ENCODE measurements at regions not wholly inside any gene's neighbourhood (a gene's known extent, or its start where the extent isn't known, plus 50 kb on each side); places are given as distances from the start of the nearest gene placed in this dataset.
"Not testable (repeated sequence)": the region's sequence is repeated elsewhere in the genome, so short reads cannot be mapped to it uniquely, and the experiment has no call there.

- no peak for DNase-seq
Measured at GRCh38 chr14:71437870-71438269, 494.4 kb upstream of the RGS6 start.

DNA sequence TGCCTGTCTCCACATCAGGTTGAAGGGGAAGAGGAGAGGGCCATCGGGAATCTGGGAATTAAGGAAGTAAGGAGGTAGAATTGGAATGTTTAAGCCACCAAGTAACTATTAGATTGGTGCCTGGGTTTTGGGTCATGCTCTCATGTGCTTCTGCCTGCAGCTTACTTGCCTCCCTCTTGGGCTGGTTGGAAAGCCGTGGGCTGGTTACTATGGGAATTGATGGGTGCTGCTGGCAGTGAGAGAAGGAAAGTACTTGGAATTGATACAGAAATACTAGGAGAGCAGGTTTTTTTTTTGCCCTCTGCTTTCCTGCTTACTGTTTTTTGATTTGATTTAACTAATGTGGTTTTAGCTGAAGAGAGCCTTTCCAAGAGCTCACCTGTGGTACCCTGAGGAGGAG is 493.5 kb upstream of the RGS6 start:
- no peak for DNase-seq

DNA sequence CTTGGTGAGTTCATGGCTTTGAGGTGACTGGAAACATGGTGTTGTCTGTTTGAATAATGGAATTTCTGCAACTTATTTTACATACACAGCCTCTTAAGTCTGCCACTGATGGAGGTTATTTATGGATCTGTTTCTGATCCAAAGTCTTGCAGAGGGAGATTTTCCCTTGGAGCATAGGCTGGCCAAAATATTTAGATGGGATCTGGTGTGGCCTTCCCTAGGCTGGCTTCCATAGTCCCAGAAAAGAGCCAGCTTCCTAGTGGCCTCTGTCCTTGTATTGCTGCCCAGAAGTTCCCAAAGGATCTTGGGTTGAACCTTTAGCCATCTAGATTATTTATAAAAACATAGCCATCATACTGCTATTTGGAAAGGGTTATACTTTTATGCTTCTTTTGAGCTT is 491.1 kb upstream of the RGS6 start:
- DNase-seq, result no peak

DNA sequence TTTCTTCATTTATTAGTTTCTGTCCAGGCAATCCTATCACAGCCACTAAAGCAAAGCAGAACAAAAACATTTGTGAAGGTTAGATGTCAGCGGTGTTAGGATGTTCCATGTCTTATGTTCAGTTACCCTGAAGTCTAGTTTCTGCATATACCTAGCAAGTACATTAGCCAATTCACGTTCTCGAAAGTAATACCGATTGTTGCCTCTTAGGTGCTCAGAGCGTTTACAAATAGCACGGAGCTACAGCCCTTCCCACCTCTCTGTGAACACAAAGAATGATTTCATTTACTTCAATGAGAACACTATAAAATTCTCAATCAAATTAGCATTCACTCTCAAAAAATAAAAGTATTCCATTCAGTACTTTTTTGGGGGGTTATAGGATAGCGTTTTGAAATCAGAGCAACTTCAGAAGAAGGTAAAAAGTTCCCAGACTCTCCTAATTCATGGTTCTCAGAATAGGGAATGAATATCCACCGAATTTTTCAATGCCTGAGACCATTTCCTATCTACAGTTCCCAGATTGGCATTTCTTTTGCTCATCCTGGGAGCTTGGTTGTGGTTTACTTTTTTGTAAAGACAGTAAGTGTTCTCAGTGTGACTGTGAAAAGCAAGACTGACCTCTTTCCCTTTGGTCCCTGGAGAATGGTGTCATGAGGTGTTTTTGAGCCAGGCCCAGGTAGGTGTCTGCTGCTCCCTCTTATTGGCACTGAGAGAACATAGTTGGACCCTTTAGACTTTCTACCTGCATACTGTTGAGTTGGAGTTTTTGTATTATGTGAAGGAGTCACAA is 488.0 kb upstream of the RGS6 start:
- no peak for DNase-seq

- DNase-seq, result no peak
Measured at GRCh38 chr14:71448431-71449315, 483.6 kb upstream of the RGS6 start.

- DNase-seq, result no peak
Measured at GRCh38 chr14:71449316-71450055, 482.7 kb upstream of the RGS6 start.

DNA sequence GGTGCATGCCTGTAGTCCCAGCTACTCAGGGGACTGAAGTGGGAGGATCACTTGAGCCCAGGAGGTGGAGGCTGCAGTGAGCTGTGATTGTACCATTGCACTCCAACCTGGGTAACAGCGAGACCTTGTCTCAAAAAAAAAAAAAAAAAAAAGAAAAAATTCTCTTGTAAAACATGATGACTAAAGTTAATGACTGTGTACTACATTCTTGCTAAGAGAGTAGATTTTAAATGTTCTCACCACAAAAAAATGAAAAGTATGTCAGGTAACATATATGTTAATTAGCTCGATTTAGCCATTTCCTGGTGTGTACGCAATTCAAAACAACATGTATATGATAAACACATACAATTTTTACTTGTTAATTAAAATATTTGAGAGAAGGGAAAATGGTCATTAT is 480.7 kb upstream of the RGS6 start:
- no peak for DNase-seq

DNA sequence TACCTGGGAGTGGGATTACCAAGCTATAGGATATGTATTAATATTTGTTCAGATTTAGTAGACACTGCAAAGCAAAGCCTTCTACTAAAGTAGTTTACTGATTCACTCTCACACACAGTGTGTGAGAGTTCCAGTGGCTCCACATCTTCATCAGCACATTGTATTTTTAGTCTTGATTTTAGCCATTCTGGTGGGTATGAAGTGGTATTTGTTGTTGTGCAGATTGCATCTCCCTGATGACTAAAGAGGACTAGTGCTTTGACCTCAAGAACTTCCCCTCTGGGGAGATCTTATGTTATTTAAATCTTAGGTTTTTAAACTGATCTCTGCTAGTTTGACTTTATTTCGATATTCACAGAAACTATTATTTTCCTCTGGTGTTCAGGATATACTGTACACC is 479.7 kb upstream of the RGS6 start:
- DNase-seq, result no peak

- no peak for DNase-seq
Measured at GRCh38 chr14:71452987-71453386, 479.2 kb upstream of the RGS6 start.

DNA sequence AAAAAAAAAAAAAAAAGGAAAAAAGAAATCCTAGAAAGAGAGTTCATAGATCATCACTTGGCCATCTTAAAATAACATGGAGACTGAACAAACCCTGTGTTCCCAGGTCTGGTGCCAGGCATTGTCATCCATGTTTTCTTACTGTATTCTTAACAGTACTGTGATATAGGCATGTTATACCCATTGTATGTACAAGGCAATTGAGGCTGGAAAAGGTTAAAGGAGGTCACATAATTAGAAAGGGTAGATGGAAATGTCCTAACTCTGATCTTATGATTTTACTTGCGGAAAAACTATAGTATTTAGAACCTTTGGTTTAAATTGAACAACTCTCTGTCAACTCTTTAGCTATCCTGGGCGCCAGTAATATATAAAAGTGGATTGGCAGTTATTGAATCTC is 478.2 kb upstream of the RGS6 start:
- DNase-seq, result no peak

- no peak for DNase-seq
Measured at GRCh38 chr14:71454513-71455332, 477.5 kb upstream of the RGS6 start.

DNA sequence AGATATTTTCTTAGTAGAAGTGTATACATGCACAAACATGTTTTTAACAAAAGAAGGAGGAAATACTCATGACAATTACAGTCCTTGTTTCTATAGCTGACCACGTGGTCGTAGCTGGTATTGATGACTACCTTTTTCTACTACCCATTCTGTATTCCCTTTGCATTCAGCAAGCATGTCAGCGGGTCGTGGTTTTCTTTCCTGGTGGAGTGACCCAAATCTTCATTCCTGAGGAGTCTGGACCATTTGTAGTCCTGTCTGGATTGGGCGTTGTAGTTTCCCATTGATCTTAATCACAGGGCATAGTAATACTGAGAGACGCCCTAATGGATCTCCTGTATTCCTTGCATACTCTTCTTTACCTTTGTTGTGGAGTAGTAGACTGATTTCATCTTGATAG is 472.1 kb upstream of the RGS6 start:
- no peak for DNase-seq

GRCh38 chr14:71461617-71462016 is 470.6 kb upstream of the RGS6 start:
- not testable (repeated sequence) for DNase-seq

DNA sequence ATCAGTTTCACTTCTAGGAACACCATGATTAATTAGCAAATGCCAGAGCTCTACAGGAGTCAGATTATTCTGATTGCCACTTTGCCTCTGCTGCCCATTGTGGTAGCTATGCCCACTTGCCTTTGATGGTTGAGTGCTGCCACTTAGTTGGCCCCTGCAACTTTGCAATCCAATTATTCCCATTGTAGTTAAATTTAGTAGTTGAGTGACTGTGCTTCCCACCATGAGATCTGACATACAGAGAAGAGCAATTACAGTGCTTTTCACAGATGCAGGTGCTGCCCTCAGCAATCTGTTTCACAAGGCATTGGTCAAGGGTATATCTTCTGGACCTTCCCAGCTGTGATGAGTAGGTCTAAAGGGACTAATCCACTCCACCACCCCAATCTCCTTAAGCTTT is 468.4 kb upstream of the RGS6 start:
- no peak for DNase-seq

- DNase-seq, result no peak
Measured at GRCh38 chr14:71464840-71465239, 467.4 kb upstream of the RGS6 start.

DNA sequence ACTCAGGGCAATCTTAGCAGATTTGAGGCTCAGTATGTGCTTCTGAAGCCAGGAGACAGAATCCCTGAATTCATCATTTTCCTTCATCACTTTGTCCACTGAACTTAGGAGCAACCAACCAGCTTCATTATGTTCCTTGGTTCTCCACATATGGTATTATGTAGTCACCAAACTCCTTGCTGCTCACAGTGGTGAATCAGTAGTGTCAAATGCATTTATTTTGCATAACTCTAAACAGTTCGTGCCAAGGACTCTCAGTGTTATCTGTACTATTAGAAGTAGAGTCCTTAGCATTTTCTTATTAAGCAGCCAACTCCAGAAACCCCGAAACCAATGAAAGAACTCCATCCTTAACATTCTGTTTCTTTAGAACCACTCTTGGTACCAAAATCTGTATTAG is 466.9 kb upstream of the RGS6 start:
- DNase-seq, result no peak

DNA sequence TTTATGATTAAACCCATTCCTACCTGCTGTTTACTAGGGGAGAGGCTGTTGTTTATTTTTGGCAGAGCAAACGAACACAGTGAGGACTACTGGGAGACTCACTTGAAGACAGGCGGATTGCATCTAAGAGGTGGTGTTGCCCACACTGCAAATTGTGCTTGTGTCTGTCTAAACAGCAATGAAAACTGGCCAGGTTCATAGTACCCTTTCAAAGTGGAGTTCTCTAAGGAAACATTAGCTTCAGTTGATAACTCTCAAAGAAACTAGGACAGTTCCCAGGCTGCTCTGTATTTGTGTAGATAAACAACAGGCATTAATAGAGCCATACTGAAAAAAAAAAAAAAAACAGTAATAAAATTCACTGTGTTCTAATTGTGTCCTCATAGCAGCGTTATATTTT is 466.0 kb upstream of the RGS6 start:
- DNase-seq, result no peak

- DNase-seq, result no peak
Measured at GRCh38 chr14:71466946-71467345, 465.3 kb upstream of the RGS6 start.

GRCh38 chr14:71467361-71467811 is 464.8 kb upstream of the RGS6 start:
- no peak for DNase-seq

GRCh38 chr14:71468701-71469100 is 463.5 kb upstream of the RGS6 start:
- DNase-seq, result no peak

- DNase-seq, result no peak
Measured at GRCh38 chr14:71469643-71470335, 462.4 kb upstream of the RGS6 start.

All from SHP77 (cell line).